GF-D8 (cell line): ENCODE measurements at regions not wholly inside any gene's neighbourhood (a gene's known extent, or its start where the extent isn't known, plus 50 kb on each side); places are given as distances from the start of the nearest gene placed in this dataset.
"Not testable (repeated sequence)": the region's sequence is repeated elsewhere in the genome, so short reads cannot be mapped to it uniquely, and the experiment has no call there.

ENCODE experiments used
- DNase-seq: peaks from one replicate; lab custom pipeline; 2025; lab: John Stamatoyannopoulos, UW

GRCh38 chr11:122022646-122023045, 93.4 kb downstream of the BLID start:
- DNase-seq = no peak

- no peak for DNase-seq
Measured at GRCh38 chr11:122020902-122021301, 95.1 kb downstream of the BLID start.

- DNase-seq = no peak
Measured at GRCh38 chr11:122019908-122020694, 95.9 kb downstream of the BLID start.

GRCh38 chr11:122007601-122008071, 108.4 kb downstream of the BLID start:
- no peak for DNase-seq

GRCh38 chr11:122004446-122004845, 111.6 kb downstream of the BLID start:
- DNase-seq = no peak

- no peak for DNase-seq
Measured at GRCh38 chr11:122002926-122003325, 113.1 kb downstream of the BLID start.

GRCh38 chr11:122002047-122002446, 114.0 kb downstream of the BLID start:
- no peak for DNase-seq

- no peak for DNase-seq
Measured at GRCh38 chr11:121999651-122000050, 116.4 kb downstream of the BLID start.

- DNase-seq = no peak
Measured at GRCh38 chr11:121996574-121996973, 119.4 kb downstream of the BLID start.

GRCh38 chr11:121983901-121984300, 132.1 kb downstream of the BLID start:
- no peak for DNase-seq

GRCh38 chr11:121977914-121978313, 138.1 kb downstream of the BLID start:
- DNase-seq = not testable (repeated sequence)

- DNase-seq = no peak
Measured at GRCh38 chr11:121968638-121969037, 147.4 kb downstream of the BLID start.

- DNase-seq = no peak
Measured at GRCh38 chr11:121967131-121967704, 148.8 kb downstream of the BLID start.

GRCh38 chr11:121965330-121965729, 150.7 kb downstream of the BLID start:
- DNase-seq = no peak

- no peak for DNase-seq
Measured at GRCh38 chr11:121964591-121964990, 151.4 kb downstream of the BLID start.

GRCh38 chr11:121963846-121964245, 152.2 kb downstream of the BLID start:
- DNase-seq = not testable (repeated sequence)

- no peak for DNase-seq
Measured at GRCh38 chr11:121961321-121961801, 154.7 kb downstream of the BLID start.

GRCh38 chr11:121958971-121959325, 157.1 kb downstream of the BLID start:
- no peak for DNase-seq

GRCh38 chr11:121958323-121958970, 157.6 kb downstream of the BLID start:
- no peak for DNase-seq

GRCh38 chr11:121953122-121953521, 162.9 kb downstream of the BLID start:
- no peak for DNase-seq

GRCh38 chr11:121950160-121950559, 165.9 kb downstream of the BLID start:
- DNase-seq = no peak

- DNase-seq = no peak
Measured at GRCh38 chr11:121946514-121946913, 169.5 kb downstream of the BLID start.
